ENCODE measurements at regions not wholly inside any gene's neighbourhood (a gene's known extent, or its start where the extent isn't known, plus 50 kb on each side); places are given as distances from the start of the nearest gene placed in this dataset.

DNA sequence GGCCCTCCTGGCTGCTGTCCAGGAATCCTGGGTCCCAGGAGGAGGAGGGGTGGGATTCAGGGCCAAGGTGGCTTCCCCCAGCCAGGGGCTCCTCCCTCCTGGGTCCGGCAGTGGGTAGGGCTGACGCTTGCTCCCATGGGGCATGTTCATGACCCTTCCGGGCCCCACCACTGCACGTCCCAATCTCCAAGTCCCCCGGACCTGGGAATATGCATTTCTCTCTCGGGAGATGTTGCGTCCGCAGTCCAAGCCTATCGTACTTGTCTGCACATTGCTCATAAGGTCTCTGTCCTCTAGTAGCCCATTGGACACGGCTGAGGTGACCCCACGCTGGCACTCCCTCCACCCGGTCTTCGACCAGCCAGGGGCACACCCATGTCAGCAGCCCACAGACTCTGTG lies 192.3 kb downstream of the TEX29 start:
- H3K27me3 ChIP-seq (ENCODE audit: insufficient read depth, low read depth, low read length) = no peaks in the 10 kb centered on the region
- TF ChIP-seq EP300 (conservative IDR thresholded peaks at IDR 0.05; ENCODE audit: poor library complexity, severe bottlenecking) (no peak), MXI1 (conservative IDR thresholded peaks at IDR 0.05; ENCODE audit: poor library complexity, severe bottlenecking) (no peak), POLR2AphosphoS5 (IDR thresholded peaks at IDR 0.05) (no peak)
- H3K36me3 ChIP-seq (ENCODE audit: insufficient read depth, low read length) = no peaks in the 10 kb centered on the region
- no peaks in the 10 kb centered on the region for H3F3A ChIP-seq (ENCODE audit: insufficient read depth, low read length, poor library complexity, severe bottlenecking)
- H3K79me2 ChIP-seq (replicated peaks; ENCODE audit: insufficient read depth, low read length) = no peaks in the 10 kb centered on the region
- no peak overlapping the region for H3K4me2 ChIP-seq (ENCODE audit: low read length)
- H3K9me3 ChIP-seq (ENCODE audit: low read length) = no peaks in the 10 kb centered on the region
- no peak overlapping the region for H2AFZ ChIP-seq (ENCODE audit: low read depth, low read length)
- no peaks in the 10 kb centered on the region for H3K9me2 ChIP-seq (ENCODE audit: insufficient read depth, low read length)
- H3K4me3 ChIP-seq (ENCODE audit: low read length) = no peak overlapping the region
- H3K27ac ChIP-seq (ENCODE audit: low read length) = no peak overlapping the region
- no peaks in the 10 kb centered on the region for H4K20me1 ChIP-seq (ENCODE audit: insufficient read depth)
- H3K9ac ChIP-seq (ENCODE audit: low read length) = no peak overlapping the region

DNA sequence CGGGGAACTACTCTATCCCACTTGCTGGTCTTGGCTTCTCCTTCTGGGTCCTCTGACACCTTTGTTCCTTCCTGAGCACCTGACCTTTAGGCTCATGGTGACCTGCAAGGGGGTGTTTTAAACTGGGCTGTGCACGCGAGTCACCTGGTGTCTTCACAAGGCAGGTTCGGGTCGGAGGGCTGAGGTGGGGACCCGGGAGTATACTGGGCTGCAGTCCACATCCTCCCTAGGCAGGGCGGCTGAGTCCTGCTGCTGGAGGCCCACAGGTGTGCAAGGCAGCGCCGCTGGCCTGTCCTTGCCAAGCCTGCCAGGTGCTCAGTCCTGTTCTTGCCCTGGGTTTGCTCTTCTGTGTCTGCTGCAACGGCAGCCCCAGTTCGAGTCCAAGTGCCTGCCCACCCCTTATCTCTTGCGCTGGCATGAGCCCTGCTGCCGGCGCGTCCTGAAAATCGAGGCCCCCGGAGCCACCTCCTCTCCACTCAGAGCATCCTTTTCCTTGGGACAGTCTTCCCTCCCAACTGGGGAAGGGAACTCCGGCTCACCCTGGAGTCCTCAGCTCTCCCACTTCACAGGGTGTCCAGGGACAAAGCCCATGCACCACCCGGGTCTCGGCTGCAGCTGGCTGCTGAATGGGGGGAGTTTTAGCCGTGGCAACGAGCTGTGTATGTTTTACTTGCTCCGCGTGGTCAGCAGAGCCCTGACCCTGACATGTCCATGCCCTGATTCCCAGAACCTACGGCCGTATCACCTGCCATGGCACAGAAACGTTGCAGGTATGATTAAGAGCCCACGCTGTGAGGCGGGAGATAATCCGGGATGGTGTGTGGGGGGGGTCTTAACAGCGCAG lies 193.5 kb downstream of the TEX29 start:
- H3K9me2 ChIP-seq (ENCODE audit: insufficient read depth, low read length) = no peaks in the 10 kb centered on the region
- H3K4me3 ChIP-seq (ENCODE audit: low read length) = no peak overlapping the region
- TF ChIP-seq EZH2 (IDR thresholded peaks at IDR 0.05; ENCODE audit: borderline replicate concordance, insufficient read depth, low read length, poor library complexity, severe bottlenecking) (no peak), EP300 (conservative IDR thresholded peaks at IDR 0.05; ENCODE audit: poor library complexity, severe bottlenecking) (no peak), RAD21 (conservative IDR thresholded peaks at IDR 0.05) (no peak), MXI1 (conservative IDR thresholded peaks at IDR 0.05; ENCODE audit: poor library complexity, severe bottlenecking) (no peak), POLR2AphosphoS5 (IDR thresholded peaks at IDR 0.05) (no peak)
- TF ChIP-seq, protein P1, sequence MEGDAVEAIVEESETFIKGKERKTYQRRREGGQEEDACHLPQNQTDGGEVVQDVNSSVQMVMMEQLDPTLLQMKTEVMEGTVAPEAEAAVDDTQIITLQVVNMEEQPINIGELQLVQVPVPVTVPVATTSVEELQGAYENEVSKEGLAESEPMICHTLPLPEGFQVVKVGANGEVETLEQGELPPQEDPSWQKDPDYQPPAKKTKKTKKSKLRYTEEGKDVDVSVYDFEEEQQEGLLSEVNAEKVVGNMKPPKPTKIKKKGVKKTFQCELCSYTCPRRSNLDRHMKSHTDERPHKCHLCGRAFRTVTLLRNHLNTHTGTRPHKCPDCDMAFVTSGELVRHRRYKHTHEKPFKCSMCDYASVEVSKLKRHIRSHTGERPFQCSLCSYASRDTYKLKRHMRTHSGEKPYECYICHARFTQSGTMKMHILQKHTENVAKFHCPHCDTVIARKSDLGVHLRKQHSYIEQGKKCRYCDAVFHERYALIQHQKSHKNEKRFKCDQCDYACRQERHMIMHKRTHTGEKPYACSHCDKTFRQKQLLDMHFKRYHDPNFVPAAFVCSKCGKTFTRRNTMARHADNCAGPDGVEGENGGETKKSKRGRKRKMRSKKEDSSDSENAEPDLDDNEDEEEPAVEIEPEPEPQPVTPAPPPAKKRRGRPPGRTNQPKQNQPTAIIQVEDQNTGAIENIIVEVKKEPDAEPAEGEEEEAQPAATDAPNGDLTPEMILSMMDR (IDR thresholded peaks at IDR 0.05; ENCODE audit: poor library complexity, severe bottlenecking) = no peak
- TF ChIP-seq, protein P2, sequence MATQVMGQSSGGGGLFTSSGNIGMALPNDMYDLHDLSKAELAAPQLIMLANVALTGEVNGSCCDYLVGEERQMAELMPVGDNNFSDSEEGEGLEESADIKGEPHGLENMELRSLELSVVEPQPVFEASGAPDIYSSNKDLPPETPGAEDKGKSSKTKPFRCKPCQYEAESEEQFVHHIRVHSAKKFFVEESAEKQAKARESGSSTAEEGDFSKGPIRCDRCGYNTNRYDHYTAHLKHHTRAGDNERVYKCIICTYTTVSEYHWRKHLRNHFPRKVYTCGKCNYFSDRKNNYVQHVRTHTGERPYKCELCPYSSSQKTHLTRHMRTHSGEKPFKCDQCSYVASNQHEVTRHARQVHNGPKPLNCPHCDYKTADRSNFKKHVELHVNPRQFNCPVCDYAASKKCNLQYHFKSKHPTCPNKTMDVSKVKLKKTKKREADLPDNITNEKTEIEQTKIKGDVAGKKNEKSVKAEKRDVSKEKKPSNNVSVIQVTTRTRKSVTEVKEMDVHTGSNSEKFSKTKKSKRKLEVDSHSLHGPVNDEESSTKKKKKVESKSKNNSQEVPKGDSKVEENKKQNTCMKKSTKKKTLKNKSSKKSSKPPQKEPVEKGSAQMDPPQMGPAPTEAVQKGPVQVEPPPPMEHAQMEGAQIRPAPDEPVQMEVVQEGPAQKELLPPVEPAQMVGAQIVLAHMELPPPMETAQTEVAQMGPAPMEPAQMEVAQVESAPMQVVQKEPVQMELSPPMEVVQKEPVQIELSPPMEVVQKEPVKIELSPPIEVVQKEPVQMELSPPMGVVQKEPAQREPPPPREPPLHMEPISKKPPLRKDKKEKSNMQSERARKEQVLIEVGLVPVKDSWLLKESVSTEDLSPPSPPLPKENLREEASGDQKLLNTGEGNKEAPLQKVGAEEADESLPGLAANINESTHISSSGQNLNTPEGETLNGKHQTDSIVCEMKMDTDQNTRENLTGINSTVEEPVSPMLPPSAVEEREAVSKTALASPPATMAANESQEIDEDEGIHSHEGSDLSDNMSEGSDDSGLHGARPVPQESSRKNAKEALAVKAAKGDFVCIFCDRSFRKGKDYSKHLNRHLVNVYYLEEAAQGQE (IDR thresholded peaks at IDR 0.05; ENCODE audit: borderline replicate concordance) = no peak
- no peaks in the 10 kb centered on the region for H3K9me3 ChIP-seq (ENCODE audit: low read length)
- H3K36me3 ChIP-seq (ENCODE audit: insufficient read depth, low read length) = no peaks in the 10 kb centered on the region
- no peaks in the 10 kb centered on the region for H3K79me2 ChIP-seq (replicated peaks; ENCODE audit: insufficient read depth, low read length)
- no peaks in the 10 kb centered on the region for H3K27me3 ChIP-seq (ENCODE audit: insufficient read depth, low read depth, low read length)
- no peaks in the 10 kb centered on the region for H3F3A ChIP-seq (ENCODE audit: insufficient read depth, low read length, poor library complexity, severe bottlenecking)
- no peak overlapping the region for H3K9ac ChIP-seq (ENCODE audit: low read length)
- H4K20me1 ChIP-seq (ENCODE audit: insufficient read depth) = no peaks in the 10 kb centered on the region
- H3K27ac ChIP-seq (ENCODE audit: low read length) = no peak overlapping the region
- H2AFZ ChIP-seq (ENCODE audit: low read depth, low read length) = no peak overlapping the region
- H3K4me2 ChIP-seq (ENCODE audit: low read length) = no peak overlapping the region
